H9 (cell line): ENCODE measurements at regions not wholly inside any gene's neighbourhood (a gene's known extent, or its start where the extent isn't known, plus 50 kb on each side); places are given as distances from the start of the nearest gene placed in this dataset.

ENCODE experiments used
- DNase-seq: peaks from one replicate; pipeline ENCODE4 v3.0.0-alpha.2; 2017
- H2AFZ ChIP-seq: one replicate; pipeline ENCODE4 v1.6.1; 2013; ENCODE audit warnings: mild to moderate bottlenecking, low read length, control low read depth, moderate library complexity
- H2AK5ac ChIP-seq: 2 replicates; pipeline ENCODE4 v1.6.1; 2013; ENCODE audit warnings: low read length, control low read depth, mixed read lengths; ENCODE audit not compliant: insufficient read length
- H2BK120ac ChIP-seq: one replicate; pipeline ENCODE4 v1.6.1; 2013; ENCODE audit warnings: low read depth, mild to moderate bottlenecking, low read length, control low read depth, inconsistent platforms; ENCODE audit not compliant: poor library complexity, severe bottlenecking
- H2BK12ac ChIP-seq: 2 replicates; pipeline ENCODE4 v1.6.1; 2013; ENCODE audit warnings: low read length, control low read depth, mixed read lengths, low read depth; ENCODE audit not compliant: insufficient read length
- H2BK15ac ChIP-seq: 2 replicates; pipeline ENCODE4 v1.6.1; 2013; ENCODE audit warnings: low read depth, low read length, control low read depth
- H2BK20ac ChIP-seq: one replicate; pipeline ENCODE4 v1.6.1; 2013; ENCODE audit warnings: low read depth, mild to moderate bottlenecking, low read length, control low read depth, inconsistent platforms; ENCODE audit not compliant: poor library complexity, severe bottlenecking
- H2BK5ac ChIP-seq: 2 replicates; pipeline ENCODE4 v1.6.1; 2013; ENCODE audit warnings: low read length, control low read depth, mixed read lengths; ENCODE audit not compliant: insufficient read length
- H3K14ac ChIP-seq: 2 replicates; pipeline ENCODE4 v1.6.1; 2013; ENCODE audit warnings: low read length, control low read depth; ENCODE audit not compliant: insufficient read depth
- H3K18ac ChIP-seq: 2 replicates; pipeline ENCODE4 v1.6.1; 2013; ENCODE audit warnings: low read depth, mild to moderate bottlenecking, mixed read lengths, low read length, control low read depth; ENCODE audit not compliant: insufficient read length
- H3K23ac ChIP-seq: 2 replicates; pipeline ENCODE4 v1.6.1; 2013; ENCODE audit warnings: low read length, control low read depth, mixed read lengths, low read depth; ENCODE audit not compliant: insufficient read length
- H3K23me2 ChIP-seq: 2 replicates; pipeline ENCODE4 v1.6.1; 2013; ENCODE audit warnings: low read depth, mild to moderate bottlenecking, mixed read lengths, low read length, control low read depth; ENCODE audit not compliant: insufficient read length, poor library complexity, severe bottlenecking
- H3K27ac ChIP-seq: 2 replicates; pipeline ENCODE4 v1.5.1; 2013; ENCODE audit warnings: low read length, control low read depth, mixed read lengths, low read depth; ENCODE audit not compliant: insufficient read length
- H3K27me3 ChIP-seq: 2 replicates; pipeline ENCODE4 v1.6.1; 2013; ENCODE audit warnings: low read length, control low read depth, inconsistent platforms; ENCODE audit not compliant: insufficient read depth
- H3K4ac ChIP-seq: 2 replicates; pipeline ENCODE4 v1.6.1; 2013; ENCODE audit warnings: low read depth, mild to moderate bottlenecking, control low read depth, inconsistent platforms, low read length, moderate library complexity
- H3K4me1 ChIP-seq: 2 replicates; pipeline ENCODE4 v1.6.1; 2013; ENCODE audit warnings: low read length, control low read depth, inconsistent platforms; ENCODE audit not compliant: insufficient read depth
- H3K4me2 ChIP-seq: 2 replicates; pipeline ENCODE4 v1.6.1; 2013; ENCODE audit warnings: low read length, control low read depth, mixed read lengths; ENCODE audit not compliant: insufficient read length, insufficient read depth
- H3K56ac ChIP-seq: 2 replicates; pipeline ENCODE4 v1.6.1; 2013; ENCODE audit warnings: low read depth, mild to moderate bottlenecking, mixed read lengths, low read length, control low read depth; ENCODE audit not compliant: insufficient read length
- H3K79me1 ChIP-seq: 2 replicates; pipeline ENCODE4 v1.6.1; 2013; ENCODE audit warnings: low read depth, mild to moderate bottlenecking, moderate library complexity, low read length, control low read depth, inconsistent platforms; ENCODE audit not compliant: insufficient read depth, poor library complexity, severe bottlenecking
- H3K79me2 ChIP-seq: 2 replicates; pipeline ENCODE4 v1.6.1; 2013; ENCODE audit warnings: low read length, control low read depth, inconsistent platforms; ENCODE audit not compliant: insufficient read depth
- H3K9ac ChIP-seq: 2 replicates; pipeline ENCODE4 v1.6.1; 2013; ENCODE audit warnings: low read length, control low read depth, mixed read lengths; ENCODE audit not compliant: insufficient read length; ENCODE audit errors: extremely low read depth
- H3K9me3 ChIP-seq: one replicate; pipeline ENCODE4 v1.6.1; 2013; ENCODE audit warnings: low read depth, low read length, inconsistent platforms; ENCODE audit not compliant: control insufficient read depth
- H3T11ph ChIP-seq: one replicate; pipeline ENCODE4 v1.6.1; 2013; ENCODE audit warnings: mild to moderate bottlenecking, low read length, control low read depth, inconsistent platforms
- H4K20me1 ChIP-seq: one replicate; pipeline ENCODE4 v1.6.1; 2013; ENCODE audit not compliant: control insufficient read depth, insufficient read length, insufficient read depth
- H4K5ac ChIP-seq: 2 replicates; pipeline ENCODE4 v1.6.1; 2013; ENCODE audit warnings: low read depth, mild to moderate bottlenecking, mixed read lengths, low read length, control low read depth; ENCODE audit not compliant: insufficient read length
- H4K8ac ChIP-seq: replicated peaks from 2 replicates; pipeline ENCODE4 v1.6.1; 2013; ENCODE audit warnings: low read length, control low read depth, mixed read lengths, low read depth; ENCODE audit not compliant: insufficient read length
- H4K91ac ChIP-seq: 2 replicates; pipeline ENCODE4 v1.6.1; 2013; ENCODE audit warnings: low read depth, mild to moderate bottlenecking, moderate library complexity, mixed read lengths, low read length, control low read depth; ENCODE audit not compliant: insufficient read length
- H3K27ac Mint-ChIP-seq, 3 experiments: 2 replicates in 2 of 3; 3 replicates in 1 of 3; pipeline ENCODE4 v1.8.0; 2020 to 2021; ENCODE audit warnings: mixed read lengths in 3 of 3, mild to moderate bottlenecking in 1 of 3, moderate library complexity in 1 of 3
- H3K27me3 Mint-ChIP-seq: 2 replicates; pipeline ENCODE4 v1.8.0; 2021; ENCODE audit warnings: low read depth, mild to moderate bottlenecking, moderate library complexity, mixed read lengths
- H3K36me3 Mint-ChIP-seq, 3 experiments: 2 replicates in 2 of 3; 3 replicates in 1 of 3; pipeline ENCODE4 v1.8.0; 2020 to 2021; ENCODE audit warnings: low read depth in 3 of 3, mixed read lengths in 3 of 3; ENCODE audit not compliant: insufficient read depth in 1 of 3
- H3K4me1 Mint-ChIP-seq, 2 experiments: 2 replicates each; pipeline ENCODE4 v1.8.0; 2020; ENCODE audit warnings: mixed read lengths in 2 of 2
- H3K4me3 Mint-ChIP-seq, 2 experiments: 2 replicates in 1 of 2; 3 replicates in 1 of 2; pipeline ENCODE4 v1.8.0; 2020 to 2021; ENCODE audit warnings: mild to moderate bottlenecking in 2 of 2, mixed read lengths in 2 of 2, moderate library complexity in 1 of 2
- H3K9me3 Mint-ChIP-seq, 2 experiments: 2 replicates in 1 of 2; 3 replicates in 1 of 2; pipeline ENCODE4 v1.8.0; 2020; ENCODE audit warnings: mild to moderate bottlenecking in 2 of 2, mixed read lengths in 2 of 2, moderate library complexity in 1 of 2
- CTCF ChIP-seq: fragments of 200-600 bp; sonication (generic); conservative IDR thresholded peaks from 3 replicates; pipeline ENCODE4 v1.8.0; 2021; ENCODE audit warnings: antibody characterized with exemption, mild to moderate bottlenecking
- WGBS: extraction: QIAGEN DNeasy Blood & Tissue Kit; methylation state at CpG from one replicate; pipeline ENCODE4 v1.1.7; 2013; ENCODE audit warnings: missing lambda C conversion rate, low lambda C conversion rate, mixed read lengths; ENCODE audit not compliant: insufficient read length; ENCODE audit errors: extremely low coverage; 5-methylcytosine and 5-hydroxymethylcytosine counted together

DNA sequence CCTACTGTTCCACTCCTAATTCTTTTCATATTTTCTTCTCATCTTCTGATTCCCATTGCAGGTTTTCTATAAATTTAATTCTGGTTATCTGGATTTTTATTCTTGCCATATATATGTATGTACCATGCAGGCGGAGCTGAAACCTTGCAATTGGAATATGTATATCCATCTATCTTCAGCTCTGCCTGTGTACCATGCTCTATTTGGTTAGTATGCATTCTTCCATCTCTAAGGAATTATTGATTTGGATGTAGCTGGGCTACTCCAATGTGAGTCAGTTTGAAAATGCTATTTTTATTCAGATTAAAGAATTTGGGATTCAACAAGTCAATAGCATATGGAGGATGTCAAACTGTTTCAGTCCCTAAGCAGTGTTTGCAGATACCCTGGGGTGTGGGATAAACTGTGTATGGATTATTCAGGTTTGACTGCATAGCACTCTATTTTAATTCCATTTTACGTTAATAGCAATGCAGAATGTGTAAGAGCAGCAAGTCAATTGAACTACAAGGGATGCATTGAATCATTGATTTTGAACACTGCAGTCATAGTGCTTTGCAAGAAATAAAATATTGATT is 528.1 kb upstream of the FZD8 start:
- Histone ChIP-seq H3K4ac (no peak overlapping the region), H2AFZ (no peak overlapping the region), H3T11ph (no peak overlapping the region), H3K56ac (no peak overlapping the region), H3K23ac (no peak overlapping the region), H3K9ac (no peak overlapping the region), H2BK120ac (no peak overlapping the region), H3K14ac (no peak overlapping the region), H3K18ac (no peak overlapping the region), H2BK15ac (no peak overlapping the region), H4K20me1 (no peaks in the 10 kb centered on the region), H3K79me2 (no peaks in the 10 kb centered on the region), H2BK12ac (no peak overlapping the region), H4K8ac (no peak overlapping the region), H2BK5ac (no peak overlapping the region), H3K4me2 (no peak overlapping the region), H4K91ac (no peak overlapping the region), H3K4me1 (peaks cover 4% of the 10 kb centered on the region; the same call in 1 of the 2 replicates), H3K27me3 (no peaks in the 10 kb centered on the region), H3K23me2 (no peaks in the 10 kb centered on the region), H3K27ac (no peak overlapping the region), H2AK5ac (no peak overlapping the region), H3K79me1 (no peaks in the 10 kb centered on the region), H4K5ac (no peak overlapping the region), H3K9me3 (no peaks in the 10 kb centered on the region), H2BK20ac (no peak overlapping the region)
- no peak for DNase-seq
- WGBS, result no CpG with 5 or more reads among the region's 2 CpGs
- H3K27ac Mint-ChIP-seq, result no peak overlapping the region
- TF ChIP-seq CTCF, result no peak
- H3K9me3 Mint-ChIP-seq, result no peaks in the 10 kb centered on the region; a peak in 1 of 5 replicates
- H3K4me1 Mint-ChIP-seq, result peaks cover 48 to 50% of the 10 kb centered on the region in 2 experiments
- H3K36me3 Mint-ChIP-seq, result no peaks in the 10 kb centered on the region; a peak in 1 of 7 replicates
- H3K27me3 Mint-ChIP-seq, result no peaks in the 10 kb centered on the region; the same call in 1 of the 2 replicates
- H3K4me3 Mint-ChIP-seq, result no peak overlapping the region
